GM19468 (cell line): ENCODE measurements at regions not wholly inside any gene's neighbourhood (a gene's known extent, or its start where the extent isn't known, plus 50 kb on each side); places are given as distances from the start of the nearest gene placed in this dataset.
"Not testable (repeated sequence)": the region's sequence is repeated elsewhere in the genome, so short reads cannot be mapped to it uniquely, and the experiment has no call there.

Experiments used
- ATAC-seq: cut with Tn5 transposase; IDR thresholded peaks from one replicate; pipeline ENCODE4 v1.9.1; 2021; ENCODE audit warnings: mild to moderate bottlenecking, moderate library complexity, moderate number of reproducible peaks; ENCODE audit not compliant: unreplicated experiment; ENCODE audit errors: extremely low read depth

- not testable (repeated sequence) for ATAC-seq
Measured at GRCh38 chr3:34169636-34170035, 371.2 kb downstream of the PDCD6IP start.

- no peak for ATAC-seq
Measured at GRCh38 chr3:34174740-34175139, 376.3 kb downstream of the PDCD6IP start.

- no peak for ATAC-seq
Measured at GRCh38 chr3:34175636-34176176, 377.3 kb downstream of the PDCD6IP start.

- no peak for ATAC-seq
Measured at GRCh38 chr3:34176723-34177122, 378.3 kb downstream of the PDCD6IP start.

- ATAC-seq: no peak
Measured at GRCh38 chr3:34178415-34178814, 380.0 kb downstream of the PDCD6IP start.

GRCh38 chr3:34179716-34180115 lies 381.3 kb downstream of the PDCD6IP start:
- no peak for ATAC-seq

- ATAC-seq: no peak
Measured at GRCh38 chr3:34180532-34180931, 382.1 kb downstream of the PDCD6IP start.

- ATAC-seq: no peak
Measured at GRCh38 chr3:34183114-34183513, 384.7 kb downstream of the PDCD6IP start.

- no peak for ATAC-seq
Measured at GRCh38 chr3:34183611-34184340, 385.3 kb downstream of the PDCD6IP start.

- no peak for ATAC-seq
Measured at GRCh38 chr3:34185301-34185700, 386.9 kb downstream of the PDCD6IP start.

- no peak for ATAC-seq
Measured at GRCh38 chr3:34189133-34189532, 390.7 kb downstream of the PDCD6IP start.

GRCh38 chr3:34196914-34197313 lies 398.5 kb downstream of the PDCD6IP start:
- no peak for ATAC-seq

- no peak for ATAC-seq
Measured at GRCh38 chr3:34198309-34198708, 399.9 kb downstream of the PDCD6IP start.

- ATAC-seq: peak; percentile 79
Measured at GRCh38 chr3:34200576-34200975, 402.1 kb downstream of the PDCD6IP start.

- ATAC-seq: no peak
Measured at GRCh38 chr3:34202975-34203374, 404.5 kb downstream of the PDCD6IP start.

- no peak for ATAC-seq
Measured at GRCh38 chr3:34203386-34203785, 405.0 kb downstream of the PDCD6IP start.

- ATAC-seq: no peak
Measured at GRCh38 chr3:34207002-34207401, 408.6 kb downstream of the PDCD6IP start.

- no peak for ATAC-seq
Measured at GRCh38 chr3:34207806-34208205, 409.4 kb downstream of the PDCD6IP start.

- ATAC-seq: no peak
Measured at GRCh38 chr3:34212175-34212574, 413.7 kb downstream of the PDCD6IP start.

GRCh38 chr3:34212656-34213055 lies 414.2 kb downstream of the PDCD6IP start:
- no peak for ATAC-seq

GRCh38 chr3:34213478-34213877 lies 415.0 kb downstream of the PDCD6IP start:
- no peak for ATAC-seq

- no peak for ATAC-seq
Measured at GRCh38 chr3:34216711-34217335, 418.4 kb downstream of the PDCD6IP start.
